T-cell (primary cell): ENCODE measurements at regions not wholly inside any gene's neighbourhood (a gene's known extent, or its start where the extent isn't known, plus 50 kb on each side); places are given as distances from the start of the nearest gene placed in this dataset.

Experiments used
- ATAC-seq, 4 experiments: fragments of 200-7000 bp in 3 of 4; fragments of 150-1000 bp in 1 of 4; cut with Tn5 transposase; replicated peaks in 1 of 4; 1 replicate in 3 of 4; 2 replicates in 1 of 4; pipeline ENCODE4 v1.10.0; 2021; ENCODE audit warnings: moderate library complexity in 3 of 4, mild to moderate bottlenecking in 2 of 4, moderate number of reproducible peaks in 1 of 4
- CTCF ChIA-PET, 2 donors: fragments of 300-600 bp; sonication (Branson Sonifier 250); formaldehyde crosslinking; loops; one replicate each; lab custom pipeline; 2022; ENCODE audit warnings: antibody characterized with exemption in 2 of 2; lab: Charles Lee
- POLR2A ChIA-PET, 2 donors: fragments of 300-600 bp; sonication (Branson Sonifier 250); formaldehyde crosslinking; loops; one replicate each; lab custom pipeline; 2022; ENCODE audit warnings: antibody characterized with exemption in 2 of 2; lab: Charles Lee
- DNase-seq, 35 experiments: peaks; one replicate each; pipeline versions ENCODE4 v3.0.0 to v3.0.0-alpha.2; 2013 to 2023
- H3K27ac ChIP-seq: one replicate; pipeline ENCODE4 v1.5.1; 2013; ENCODE audit warnings: low read length
- H3K27me3 ChIP-seq, 2 experiments: replicated peaks in 1 of 2; 1 replicate in 1 of 2; 2 replicates in 1 of 2; pipeline versions ENCODE4 v1.6.1 to v1.7.0; 2013; ENCODE audit warnings: low read length in 1 of 2, mixed read lengths in 1 of 2; ENCODE audit not compliant: control insufficient read depth in 2 of 2, insufficient read depth in 2 of 2; ENCODE audit errors: extremely low read depth in 1 of 2
- H3K36me3 ChIP-seq, 2 donors: 1 replicate in 1 of 2; 2 replicates in 1 of 2; pipeline versions ENCODE4 v1.6.1 to v1.7.0; 2013; ENCODE audit warnings: low read length in 1 of 2; ENCODE audit not compliant: control insufficient read depth in 2 of 2, insufficient read depth in 1 of 2; ENCODE audit errors: extremely low read depth in 1 of 2
- H3K4me1 ChIP-seq, 2 experiments: 1 replicate in 1 of 2; 2 replicates in 1 of 2; pipeline versions ENCODE4 v1.6.1 to v1.7.0; 2013; ENCODE audit warnings: low read length in 2 of 2, mixed read lengths in 1 of 2; ENCODE audit not compliant: insufficient read depth in 2 of 2, control insufficient read depth in 1 of 2; ENCODE audit errors: extremely low read depth in 1 of 2
- H3K4me3 ChIP-seq, 2 donors: 1 replicate in 1 of 2; 2 replicates in 1 of 2; pipeline versions ENCODE4 v1.5.1 to v1.7.0; 2013; ENCODE audit warnings: mild to moderate bottlenecking in 2 of 2, low read length in 1 of 2, moderate library complexity in 1 of 2; ENCODE audit not compliant: control insufficient read depth in 1 of 2; ENCODE audit errors: extremely low read depth in 1 of 2
- H3K9me3 ChIP-seq: 2 replicates; pipeline ENCODE4 v1.7.0; 2013
- H3K27ac Mint-ChIP-seq, 2 donors: one replicate each; pipeline ENCODE4 v1.8.0; 2020 to 2021; ENCODE audit warnings: mild to moderate bottlenecking in 2 of 2, mixed read lengths in 2 of 2
- H3K27me3 Mint-ChIP-seq, 2 donors: one replicate each; pipeline ENCODE4 v1.8.0; 2021 to 2022; ENCODE audit warnings: mixed read lengths in 2 of 2
- H3K36me3 Mint-ChIP-seq: one replicate; pipeline ENCODE4 v1.8.0; 2021; ENCODE audit warnings: mixed read lengths
- H3K4me1 Mint-ChIP-seq, 3 donors: one replicate each; pipeline ENCODE4 v1.8.0; 2020 to 2022; ENCODE audit warnings: mixed read lengths in 3 of 3, mild to moderate bottlenecking in 1 of 3
- H3K4me3 Mint-ChIP-seq, 3 donors: one replicate each; pipeline ENCODE4 v1.8.0; 2020 to 2022; ENCODE audit warnings: mild to moderate bottlenecking in 3 of 3, mixed read lengths in 3 of 3, moderate library complexity in 3 of 3
- H3K9me3 Mint-ChIP-seq, 3 donors: one replicate each; pipeline ENCODE4 v1.8.0; 2020 to 2022; ENCODE audit warnings: mixed read lengths in 3 of 3
- WGBS: methylation state at CpG from one replicate; pipeline ENCODE4 v1.1.5; 2013; ENCODE audit warnings: missing lambda C conversion rate; ENCODE audit not compliant: insufficient coverage; 5-methylcytosine and 5-hydroxymethylcytosine counted together

DNA sequence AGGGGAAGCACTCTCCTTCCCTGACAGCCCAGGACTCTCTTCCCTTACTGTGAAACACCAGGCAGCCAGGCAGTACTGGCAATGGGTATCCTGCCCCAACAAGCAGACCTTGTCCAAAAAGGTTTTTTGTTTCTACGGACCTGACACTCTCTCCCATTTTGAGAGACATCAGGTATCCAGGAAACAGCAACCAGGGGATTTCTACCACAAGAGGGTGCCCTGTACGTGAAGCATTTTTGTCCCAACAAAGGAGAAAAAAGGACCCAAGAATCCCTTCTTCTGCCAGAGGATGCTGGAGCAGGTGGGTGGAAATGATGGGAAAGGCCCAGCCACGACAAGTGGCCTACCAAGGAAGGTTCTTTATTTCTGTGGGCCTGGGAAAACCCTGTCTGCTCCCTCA, 65.7 kb upstream of the FGF13 start:
- H3K36me3 ChIP-seq = no peaks in the 10 kb centered on the region
- ChIA-PET CTCF (no interaction called here), POLR2A (no interaction called here)
- no peaks in the 10 kb centered on the region for H3K9me3 ChIP-seq
- no peak overlapping the region for H3K27ac ChIP-seq
- WGBS = no CpG with 5 or more reads among the region's 3 CpGs
- no peaks in the 10 kb centered on the region for H3K4me1 Mint-ChIP-seq
- no peak overlapping the region for H3K4me3 ChIP-seq
- ATAC-seq = no peak
- H3K27ac Mint-ChIP-seq = no peak overlapping the region
- H3K27me3 Mint-ChIP-seq = peaks cover 0 to 15% of the 10 kb centered on the region in 2 donors
- H3K36me3 Mint-ChIP-seq = no peaks in the 10 kb centered on the region
- no peaks in the 10 kb centered on the region for H3K4me1 ChIP-seq
- no peak for DNase-seq
- no peaks in the 10 kb centered on the region for H3K27me3 ChIP-seq
- no peak overlapping the region for H3K4me3 Mint-ChIP-seq
- H3K9me3 Mint-ChIP-seq = no peaks in the 10 kb centered on the region

DNA sequence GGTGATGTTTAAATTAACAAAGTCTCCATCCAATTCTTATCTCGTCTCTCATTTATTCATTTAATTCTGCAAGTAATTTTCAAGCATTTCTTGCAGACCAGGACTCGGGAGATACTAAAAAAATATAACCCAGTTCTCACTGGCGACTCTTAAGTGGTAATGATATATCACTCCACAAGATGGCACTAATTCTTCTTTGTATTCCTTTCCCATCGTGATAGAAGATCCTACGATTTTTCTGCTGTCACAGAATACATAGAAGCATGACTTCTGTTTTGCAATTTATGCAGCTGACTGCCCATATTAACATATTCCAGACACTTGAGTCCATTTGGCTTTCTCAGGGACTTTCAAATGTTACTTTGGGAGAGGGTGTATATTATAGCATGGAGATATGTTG, 64.0 kb upstream of the FGF13 start:
- peaks cover 0 to 19% of the 10 kb centered on the region in 2 donors for H3K27me3 Mint-ChIP-seq
- Histone ChIP-seq H3K27ac (no peak overlapping the region), H3K4me1 (no peaks in the 10 kb centered on the region), H3K4me3 (no peak overlapping the region), H3K9me3 (no peaks in the 10 kb centered on the region), H3K36me3 (no peaks in the 10 kb centered on the region), H3K27me3 (no peaks in the 10 kb centered on the region)
- ChIA-PET POLR2A (no interaction called here), CTCF (no interaction called here)
- H3K4me3 Mint-ChIP-seq = no peak overlapping the region
- H3K27ac Mint-ChIP-seq = no peak overlapping the region
- ATAC-seq (no peak), DNase-seq (peak in 1 of 35 experiments; percentile 0)
- no peaks in the 10 kb centered on the region for H3K9me3 Mint-ChIP-seq
- no peaks in the 10 kb centered on the region for H3K36me3 Mint-ChIP-seq
- WGBS = 0% methylated on average over 1 of the region's 5 CpGs
- H3K4me1 Mint-ChIP-seq = no peaks in the 10 kb centered on the region

DNA sequence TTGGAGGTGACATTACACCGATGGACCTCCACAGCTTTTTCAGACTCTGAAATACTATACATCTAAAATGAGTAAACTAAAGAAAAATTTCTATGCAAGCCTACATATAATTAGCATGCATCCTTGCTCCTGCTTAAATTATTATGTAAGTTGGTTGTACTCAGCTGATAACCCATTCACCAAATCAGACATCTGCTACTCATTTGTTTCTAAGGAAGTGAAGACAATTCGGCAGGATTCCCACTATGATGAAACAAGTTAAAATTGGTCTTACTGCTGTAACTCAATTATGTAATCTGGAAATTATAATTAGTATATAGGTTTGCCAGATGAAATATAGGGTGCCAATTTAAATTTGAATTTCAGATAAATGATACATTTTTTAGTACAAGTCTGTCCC, 59.5 kb upstream of the FGF13 start:
- no peaks in the 10 kb centered on the region for H3K27me3 ChIP-seq
- H3K36me3 Mint-ChIP-seq = no peaks in the 10 kb centered on the region
- no peak overlapping the region for H3K27ac Mint-ChIP-seq
- H3K4me1 ChIP-seq = no peaks in the 10 kb centered on the region
- H3K27ac ChIP-seq = no peak overlapping the region
- no peaks in the 10 kb centered on the region for H3K4me1 Mint-ChIP-seq
- ChIA-PET CTCF (no interaction called here), POLR2A (no interaction called here)
- H3K9me3 Mint-ChIP-seq = no peaks in the 10 kb centered on the region
- no peak overlapping the region for H3K4me3 ChIP-seq
- peaks cover 0 to 14% of the 10 kb centered on the region in 2 donors for H3K27me3 Mint-ChIP-seq
- DNase-seq (no peak), ATAC-seq (no peak)
- H3K36me3 ChIP-seq = no peaks in the 10 kb centered on the region
- no CpG with 5 or more reads among the region's 2 CpGs for WGBS
- no peak overlapping the region for H3K4me3 Mint-ChIP-seq
- H3K9me3 ChIP-seq = no peaks in the 10 kb centered on the region

DNA sequence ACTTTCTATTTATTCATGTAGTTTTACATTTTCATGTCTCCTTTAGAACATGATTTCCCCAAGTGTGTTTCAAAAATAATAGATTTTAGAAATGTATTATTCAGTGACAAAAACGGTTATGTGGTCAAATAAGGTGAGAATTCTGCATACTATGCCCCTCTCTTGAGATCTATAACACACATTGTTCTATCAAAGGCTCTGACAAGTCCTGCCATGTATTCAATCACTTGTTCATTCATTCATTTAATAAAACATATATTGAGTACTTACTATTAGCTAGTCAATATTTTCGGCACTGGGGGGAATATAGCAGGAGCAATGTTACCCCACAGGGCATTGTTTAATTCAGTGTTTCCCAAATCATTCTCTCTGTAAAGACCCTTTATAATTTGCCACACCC, 58.4 kb upstream of the FGF13 start:
- Histone ChIP-seq H3K36me3 (no peaks in the 10 kb centered on the region), H3K27me3 (no peaks in the 10 kb centered on the region), H3K27ac (no peak overlapping the region), H3K4me3 (no peak overlapping the region), H3K9me3 (no peaks in the 10 kb centered on the region), H3K4me1 (no peaks in the 10 kb centered on the region)
- H3K27ac Mint-ChIP-seq = no peak overlapping the region
- no CpG with 5 or more reads among the region's 2 CpGs for WGBS
- DNase-seq = no peak
- no peak for ATAC-seq
- ChIA-PET POLR2A (no interaction called here), CTCF (no interaction called here)
- H3K27me3 Mint-ChIP-seq = peaks cover 0 to 7% of the 10 kb centered on the region in 2 donors
- H3K9me3 Mint-ChIP-seq = no peaks in the 10 kb centered on the region
- H3K36me3 Mint-ChIP-seq = no peaks in the 10 kb centered on the region
- H3K4me3 Mint-ChIP-seq = no peak overlapping the region
- H3K4me1 Mint-ChIP-seq = no peaks in the 10 kb centered on the region

DNA sequence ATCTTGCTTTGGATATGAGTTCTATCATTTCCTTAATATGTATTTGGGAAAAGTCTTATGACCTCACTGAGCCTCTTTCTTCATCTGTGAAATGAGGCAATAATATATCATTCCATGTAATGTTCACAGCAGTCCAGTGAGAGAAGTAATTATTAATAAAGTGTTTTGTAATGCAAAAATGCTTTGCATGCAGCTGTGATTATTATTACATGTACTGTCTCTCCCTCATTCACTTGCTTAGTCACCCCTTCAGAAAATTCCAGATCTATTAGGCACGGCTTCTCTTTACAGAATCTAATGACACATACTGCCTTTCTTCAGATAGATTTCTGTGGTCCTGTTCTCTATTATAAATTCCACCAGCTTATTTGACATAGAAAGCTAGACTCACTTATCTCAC, 53.5 kb upstream of the FGF13 start:
- Mint-ChIP-seq H3K4me1 (no peaks in the 10 kb centered on the region), H3K27ac (no peak overlapping the region), H3K27me3 (peaks cover 0 to 5% of the 10 kb centered on the region in 2 donors), H3K4me3 (no peak overlapping the region), H3K9me3 (no peaks in the 10 kb centered on the region), H3K36me3 (no peaks in the 10 kb centered on the region)
- ChIA-PET CTCF (no interaction called here), POLR2A (no interaction called here)
- H3K4me3 ChIP-seq = no peak overlapping the region
- H3K9me3 ChIP-seq = no peaks in the 10 kb centered on the region
- no peak for ATAC-seq
- no peak overlapping the region for H3K27ac ChIP-seq
- DNase-seq = no peak
- H3K36me3 ChIP-seq = no peaks in the 10 kb centered on the region
- no peaks in the 10 kb centered on the region for H3K4me1 ChIP-seq
- no CpG with 5 or more reads among the region's 1 CpG for WGBS
- no peaks in the 10 kb centered on the region for H3K27me3 ChIP-seq

DNA sequence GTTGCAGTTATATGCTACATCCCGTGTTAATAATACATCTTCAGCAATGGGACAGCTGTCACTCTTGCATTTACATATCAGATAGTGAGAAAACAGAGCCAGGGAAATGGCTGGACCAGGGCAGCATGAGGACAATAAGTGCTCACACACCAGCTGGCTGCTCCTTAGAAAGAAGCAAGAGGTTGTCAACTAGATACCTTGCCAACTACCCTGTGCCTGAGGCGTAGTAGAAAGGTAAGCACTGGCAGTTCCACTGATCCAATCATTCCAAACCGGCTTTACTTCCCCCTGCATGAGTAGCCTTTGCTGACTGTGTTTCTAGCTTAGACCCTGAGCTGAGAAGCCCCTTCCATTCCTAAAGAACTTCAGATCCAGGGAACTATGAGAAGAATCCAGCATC, 52.2 kb upstream of the FGF13 start:
- no peak overlapping the region for H3K27ac Mint-ChIP-seq
- no peak overlapping the region for H3K4me3 Mint-ChIP-seq
- whole genome bisulfite sequencing = no CpG with 5 or more reads among the region's 3 CpGs
- H3K27ac ChIP-seq = no peak overlapping the region
- no peaks in the 10 kb centered on the region for H3K36me3 Mint-ChIP-seq
- ATAC-seq = no peak
- H3K9me3 ChIP-seq = no peaks in the 10 kb centered on the region
- H3K9me3 Mint-ChIP-seq = no peaks in the 10 kb centered on the region
- DNase-seq = no peak
- no peaks in the 10 kb centered on the region for H3K36me3 ChIP-seq
- ChIA-PET CTCF (no interaction called here), POLR2A (no interaction called here)
- H3K4me3 ChIP-seq = no peak overlapping the region
- no peaks in the 10 kb centered on the region for H3K4me1 Mint-ChIP-seq
- peaks cover 0 to 13% of the 10 kb centered on the region in 2 donors for H3K27me3 Mint-ChIP-seq
- H3K4me1 ChIP-seq = no peaks in the 10 kb centered on the region
- no peaks in the 10 kb centered on the region for H3K27me3 ChIP-seq

DNA sequence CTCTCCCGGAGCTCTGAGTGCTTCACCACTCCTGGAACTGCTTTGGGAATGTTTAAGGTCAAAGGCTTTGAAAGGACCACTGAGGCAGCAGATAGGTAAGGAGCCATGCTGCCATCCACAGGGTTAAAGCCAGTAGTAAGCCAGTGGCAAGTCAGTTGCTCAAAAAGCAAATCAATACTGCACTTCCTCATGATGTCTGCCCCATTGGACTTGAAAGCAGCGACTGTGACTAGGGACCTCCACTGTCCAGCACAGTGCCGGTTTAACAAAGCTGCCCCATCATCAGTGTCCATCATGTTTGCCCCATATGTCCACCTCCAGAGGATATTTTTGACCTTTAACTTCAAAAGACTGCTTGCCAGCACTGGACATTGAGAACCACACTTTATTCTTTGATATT, 49.9 kb upstream of the FGF13 start:
- no peak overlapping the region for H3K4me3 Mint-ChIP-seq

More for the DNA sequence above, 49.9 kb upstream of the FGF13 start:
- H3K4me3 ChIP-seq = no peak overlapping the region
- H3K9me3 ChIP-seq = no peaks in the 10 kb centered on the region
- Mint-ChIP-seq H3K4me1 (no peaks in the 10 kb centered on the region), H3K36me3 (no peaks in the 10 kb centered on the region), H3K9me3 (no peaks in the 10 kb centered on the region), H3K27ac (no peak overlapping the region), H3K27me3 (peaks cover 0 to 22% of the 10 kb centered on the region in 2 donors)
- H3K27ac ChIP-seq = no peak overlapping the region
- ATAC-seq = no peak
- no peaks in the 10 kb centered on the region for H3K36me3 ChIP-seq
- ChIA-PET CTCF (interaction anchor here in 1 of 2 donors (1.1 kb wide), 1 partner anchor 15 kb away, joined by 6 read pairs; no protein-coding TSS in a partner anchor), POLR2A (no interaction called here)
- H3K27me3 ChIP-seq = peaks cover 0 to 2% of the 10 kb centered on the region in 2 experiments
- WGBS = 71% methylated on average over 1 of the region's 3 CpGs
- no peaks in the 10 kb centered on the region for H3K4me1 ChIP-seq
- no peak for DNase-seq
